ENCODE measurements at regions not wholly inside any gene's neighbourhood (a gene's known extent, or its start where the extent isn't known, plus 50 kb on each side); places are given as distances from the start of the nearest gene placed in this dataset.
"Not testable (repeated sequence)": the region's sequence is repeated elsewhere in the genome, so short reads cannot be mapped to it uniquely, and the experiment has no call there.

DNA sequence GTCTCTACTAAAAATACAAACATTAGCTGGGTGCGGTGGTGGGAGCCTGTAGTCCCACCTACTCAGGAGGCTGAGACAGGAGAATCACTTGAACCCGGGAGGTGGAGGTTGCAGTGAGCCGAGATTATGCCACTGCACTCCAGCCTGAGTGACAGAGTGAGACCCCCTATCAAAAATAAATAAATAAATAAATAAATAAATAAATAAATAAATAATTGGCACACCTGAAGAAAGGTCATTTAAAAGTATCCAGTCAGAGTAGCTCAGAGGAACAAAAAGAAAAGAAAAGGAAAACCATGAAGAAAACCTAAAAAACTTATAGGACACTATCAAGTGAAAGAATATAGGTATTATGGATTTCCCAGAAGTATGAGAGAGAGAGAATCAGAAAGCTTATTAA lies 330.1 kb upstream of the AR start:
- H3K4me3 ChIP-seq; H3K27ac ChIP-seq; DNase-seq; H3K27me3 ChIP-seq; H3K4me1 ChIP-seq; H3K36me3 ChIP-seq; ATAC-seq; intact Hi-C loops (cut with DNase I): not testable (repeated sequence)
- WGBS, 2 donors, result 84 to 88% methylated on average over 3 of the region's 3 CpGs
- peaks cover 0 to 21% (median 0%) of the 10 kb centered on the region in 11 donors for H3K9me3 ChIP-seq

DNA sequence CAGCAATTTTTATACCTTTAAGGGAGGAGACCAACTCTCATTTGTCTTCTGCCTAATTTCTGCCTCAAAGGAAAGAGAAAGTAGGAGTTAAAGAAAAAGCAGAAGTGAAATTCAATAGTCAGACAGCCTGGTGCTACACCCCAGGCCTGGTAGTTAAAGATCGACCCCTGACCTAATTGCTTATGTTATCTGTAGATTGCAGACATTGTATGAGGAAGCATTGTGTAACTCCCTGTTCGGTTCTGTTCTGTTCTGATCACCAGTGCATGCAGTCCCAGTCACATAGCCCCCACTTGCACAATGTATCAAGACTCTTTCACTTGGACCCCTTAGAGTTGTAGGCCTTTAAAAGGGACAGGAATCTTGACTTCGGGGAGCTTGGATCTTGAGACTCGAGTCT lies 335.9 kb upstream of the AR start:
- Histone ChIP-seq H3K4me3 (no peak overlapping the region), H3K4me1 (no peaks in the 10 kb centered on the region), H3K27me3 (peaks cover 0 to 3% (median 0%) of the 10 kb centered on the region in 7 donors), H3K36me3 (no peaks in the 10 kb centered on the region), H3K9me3 (peaks cover 0 to 6% (median 0%) of the 10 kb centered on the region in 11 donors), H3K27ac (no peak overlapping the region)
- intact Hi-C loops (cut with DNase I), result no loop called here
- ATAC-seq (no peak), DNase-seq (no peak)
- no peak for TF ChIP-seq CTCF (IDR thresholded peaks at IDR 0.05)
- 73 to 88% methylated on average over 4 of the region's 4 CpGs for WGBS, 2 donors

- Histone ChIP-seq H3K4me1 (no peaks in the 10 kb centered on the region), H3K9me3 (no peaks in the 10 kb centered on the region), H3K4me3 (no peak overlapping the region), H3K27ac (no peak overlapping the region), H3K27me3 (peaks cover 0 to 1% (median 0%) of the 10 kb centered on the region in 7 donors), H3K36me3 (no peaks in the 10 kb centered on the region)
- intact Hi-C loops (cut with DNase I), result no loop called here
- no peak for TF ChIP-seq CTCF (IDR thresholded peaks at IDR 0.05)
- DNase-seq (no peak), ATAC-seq (no peak)
- WGBS, 2 donors, result 67 to 71% methylated on average over 2 of the region's 2 CpGs
Observed at GRCh38 chrX:67159437-67159836, 384.4 kb upstream of the AR start.

GRCh38 chrX:67114635-67115034 lies 429.2 kb upstream of the AR start:
- intact Hi-C loops (cut with DNase I), result no loop called here
- 82 to 83% methylated on average over 9 of the region's 9 CpGs for WGBS, 2 donors
- Histone ChIP-seq H3K27ac (no peak overlapping the region), H3K27me3 (no peaks in the 10 kb centered on the region), H3K4me3 (no peak overlapping the region), H3K36me3 (no peaks in the 10 kb centered on the region), H3K4me1 (no peaks in the 10 kb centered on the region), H3K9me3 (no peaks in the 10 kb centered on the region)
- TF ChIP-seq CTCF (IDR thresholded peaks at IDR 0.05), result no peak
- DNase-seq (no peak), ATAC-seq (no peak)

GRCh38 chrX:67105758-67106116 lies 438.1 kb upstream of the AR start:
- no peak for DNase-seq
- WGBS, 2 donors, result 51 to 65% methylated on average over 2 of the region's 2 CpGs

More at GRCh38 chrX:67105758-67106116, 438.1 kb upstream of the AR start:
- intact Hi-C loops (cut with DNase I), result no loop called here
- Histone ChIP-seq H3K4me1 (no peaks in the 10 kb centered on the region), H3K36me3 (no peaks in the 10 kb centered on the region), H3K27me3 (peaks cover 0 to 11% (median 0%) of the 10 kb centered on the region in 7 donors), H3K9me3 (peaks cover 0 to 4% (median 0%) of the 10 kb centered on the region in 11 donors), H3K27ac (no peak overlapping the region), H3K4me3 (no peak overlapping the region)
- no peak for ATAC-seq
- TF ChIP-seq CTCF (IDR thresholded peaks at IDR 0.05), result no peak

Data from heart right ventricle (tissue), 16 donors.